ENCODE measurements at regions not wholly inside any gene's neighbourhood (a gene's known extent, or its start where the extent isn't known, plus 50 kb on each side); places are given as distances from the start of the nearest gene placed in this dataset.
"Not testable (repeated sequence)": the region's sequence is repeated elsewhere in the genome, so short reads cannot be mapped to it uniquely, and the experiment has no call there.

DNA sequence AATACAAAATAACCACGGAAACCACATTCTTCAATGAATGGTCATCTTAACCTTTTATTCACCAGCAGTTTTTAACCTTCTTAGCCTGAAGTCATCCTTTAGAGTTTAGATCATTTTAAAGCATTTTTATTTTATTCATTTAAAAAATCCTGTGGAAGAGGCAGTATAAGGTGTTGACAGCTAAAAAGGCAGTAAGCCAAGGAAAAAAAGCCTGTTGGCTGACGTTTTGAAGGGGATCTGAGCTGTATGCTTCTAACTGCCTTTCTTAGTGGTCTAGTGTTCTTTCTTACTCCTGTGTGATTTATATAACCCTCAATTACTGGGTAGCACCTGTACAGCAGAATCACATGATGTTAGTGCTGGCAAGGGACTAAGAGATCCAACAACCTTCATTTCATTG, 438.3 kb upstream of the SEL1L start:
- no peak for DNase-seq

DNA sequence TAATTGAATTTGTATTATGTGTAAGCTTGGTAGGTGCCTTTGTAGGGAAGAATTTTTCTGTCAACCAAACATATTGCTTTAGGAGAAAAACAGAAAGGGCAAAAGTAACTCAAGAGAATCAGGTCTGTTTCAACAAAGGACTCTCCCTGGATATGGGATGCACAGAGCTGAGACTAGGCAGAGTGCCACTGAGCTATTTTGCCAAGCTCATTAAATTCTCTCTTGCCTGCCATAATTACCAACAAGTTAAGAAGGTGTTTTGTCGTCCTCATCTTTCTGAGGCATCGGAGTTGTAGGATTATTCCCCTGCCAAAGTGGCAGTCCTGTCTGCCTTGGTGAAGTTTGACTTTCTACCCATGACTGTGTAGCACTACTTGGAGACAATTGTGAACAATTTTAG, 438.9 kb upstream of the SEL1L start:
- no peak for DNase-seq

DNA sequence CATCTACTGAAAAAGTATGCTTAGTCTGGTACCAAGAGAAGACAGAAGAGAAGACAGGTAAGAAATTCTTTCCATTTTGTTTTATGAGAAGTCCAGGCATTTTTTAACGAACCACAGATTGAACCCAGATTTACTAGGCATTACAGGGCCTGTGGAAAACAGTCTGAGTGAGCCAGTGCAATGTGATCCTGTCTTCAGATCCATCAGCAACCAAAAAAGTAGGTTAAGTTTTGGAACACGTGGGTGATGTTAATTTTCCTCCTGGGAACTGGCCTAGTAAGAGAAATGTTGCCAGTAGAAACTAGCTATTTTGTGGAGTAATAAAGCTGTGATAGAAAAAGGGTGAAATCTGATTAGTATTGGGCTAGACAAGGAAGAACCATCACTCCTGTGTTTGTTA, 440.9 kb upstream of the SEL1L start:
- DNase-seq, result no peak

- DNase-seq, result no peak
Observed at GRCh38 chr14:81980601-81981306, 447.1 kb upstream of the SEL1L start.

- no peak for DNase-seq
Observed at GRCh38 chr14:81981307-81981675, 447.6 kb upstream of the SEL1L start.

DNA sequence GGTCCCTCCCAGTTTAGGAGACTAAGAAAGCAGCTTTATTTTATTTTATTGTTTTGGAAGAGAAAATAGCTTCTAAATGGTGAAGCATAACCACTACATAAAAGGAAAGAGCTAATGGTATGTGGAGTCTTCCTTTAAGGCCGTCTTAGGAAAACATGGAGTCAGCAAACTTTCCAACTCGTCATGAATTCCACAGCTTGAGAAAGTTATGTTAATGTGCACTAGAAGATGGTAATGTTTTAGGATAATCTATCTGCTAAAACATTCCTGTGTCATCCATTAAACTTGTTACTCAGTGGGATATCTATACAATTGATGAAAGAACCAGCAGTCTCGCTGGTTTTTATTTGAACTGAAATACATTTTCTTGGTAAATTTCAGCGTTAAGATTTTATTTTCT, 448.4 kb upstream of the SEL1L start:
- no peak for DNase-seq

- DNase-seq, result no peak
Observed at GRCh38 chr14:81986005-81986404, 452.4 kb upstream of the SEL1L start.

DNA sequence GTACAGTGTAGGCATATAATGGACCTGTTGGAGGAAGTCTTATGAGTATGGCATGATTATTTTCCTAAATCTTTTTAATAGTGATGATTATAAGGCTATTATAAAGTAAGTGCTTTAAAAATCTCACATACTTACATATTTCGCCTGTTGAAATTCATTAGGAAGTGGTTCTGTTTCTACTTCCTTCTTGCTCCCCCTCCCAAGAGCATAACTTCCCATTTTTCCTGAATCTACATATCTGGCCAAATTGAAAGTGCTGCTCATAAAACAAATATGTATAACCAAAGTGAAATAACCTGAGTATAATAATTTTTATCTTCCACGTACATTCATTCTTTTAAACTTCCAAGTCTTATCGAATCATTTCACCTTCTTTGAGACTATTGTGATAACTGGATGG, 455.6 kb upstream of the SEL1L start:
- no peak for DNase-seq

GRCh38 chr14:81990312-81990761, 456.7 kb upstream of the SEL1L start:
- DNase-seq, result peak in 1 of 6 experiments; percentile 12

- DNase-seq, result no peak
Observed at GRCh38 chr14:81991998-81992397, 458.3 kb upstream of the SEL1L start.

DNA sequence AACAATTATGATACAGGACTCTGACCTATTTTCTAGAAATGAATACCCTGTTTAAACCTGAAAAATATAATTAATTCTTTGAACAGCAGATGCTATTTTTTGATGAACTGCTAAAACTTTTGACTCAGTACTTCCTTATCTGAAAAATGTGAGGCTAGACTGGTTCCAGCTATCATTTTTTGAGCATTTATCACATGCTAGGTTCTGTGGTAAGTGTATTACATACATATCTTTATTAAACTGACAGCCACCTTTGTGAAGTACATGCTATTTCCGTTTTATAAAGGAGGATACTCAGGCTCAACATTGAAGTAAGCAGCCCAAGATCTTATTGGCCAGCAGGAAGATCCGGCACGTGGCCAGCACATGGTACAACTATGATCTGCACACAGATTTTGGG, 459.8 kb upstream of the SEL1L start:
- DNase-seq, result no peak

- DNase-seq, result no peak
Observed at GRCh38 chr14:82003426-82003825, 469.8 kb upstream of the SEL1L start.

- no peak for DNase-seq
Observed at GRCh38 chr14:82009076-82009475, 475.4 kb upstream of the SEL1L start.

GRCh38 chr14:82009993-82010392, 476.3 kb upstream of the SEL1L start:
- DNase-seq, result no peak

GRCh38 chr14:82011460-82011859, 477.8 kb upstream of the SEL1L start:
- no peak for DNase-seq

DNA sequence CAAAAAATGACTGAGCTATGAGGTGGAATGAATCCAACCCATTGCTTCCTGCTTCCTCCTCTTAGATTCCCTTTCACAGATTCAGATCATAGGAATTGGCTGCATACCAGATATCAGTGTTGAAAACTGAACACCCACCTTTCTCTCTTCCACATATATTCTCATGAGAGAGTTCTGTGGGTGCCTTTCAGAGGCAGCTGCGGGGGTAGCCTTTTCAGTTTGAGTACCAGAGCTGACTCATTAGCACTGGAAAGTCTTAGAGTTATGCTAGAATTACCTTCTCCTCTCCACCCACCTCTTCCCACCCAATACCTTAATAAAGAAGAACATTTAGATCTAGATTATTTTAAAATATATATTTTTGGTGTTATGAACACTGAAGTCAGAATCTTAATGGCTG, 495.4 kb upstream of the SEL1L start:
- no peak for DNase-seq

DNA sequence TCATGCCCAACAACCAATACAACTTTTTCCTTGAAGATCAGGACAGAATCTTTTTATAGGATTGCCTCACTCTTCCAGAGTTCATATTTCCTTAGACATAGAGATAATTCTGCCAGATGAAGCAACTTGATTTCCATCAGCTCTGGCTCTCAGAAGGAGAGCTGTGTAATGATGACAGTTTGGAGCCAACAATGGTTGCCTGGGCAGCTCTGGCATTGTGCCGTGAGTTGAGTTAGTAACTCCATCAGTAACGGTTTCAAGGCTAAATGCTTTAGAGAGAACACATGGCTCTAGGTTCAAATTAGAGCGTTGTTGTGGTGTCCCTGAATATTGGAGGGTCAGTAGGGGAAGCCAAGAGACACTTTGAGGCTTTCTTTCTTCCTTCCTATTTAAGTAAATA, 501.7 kb upstream of the SEL1L start:
- DNase-seq, result no peak

DNA sequence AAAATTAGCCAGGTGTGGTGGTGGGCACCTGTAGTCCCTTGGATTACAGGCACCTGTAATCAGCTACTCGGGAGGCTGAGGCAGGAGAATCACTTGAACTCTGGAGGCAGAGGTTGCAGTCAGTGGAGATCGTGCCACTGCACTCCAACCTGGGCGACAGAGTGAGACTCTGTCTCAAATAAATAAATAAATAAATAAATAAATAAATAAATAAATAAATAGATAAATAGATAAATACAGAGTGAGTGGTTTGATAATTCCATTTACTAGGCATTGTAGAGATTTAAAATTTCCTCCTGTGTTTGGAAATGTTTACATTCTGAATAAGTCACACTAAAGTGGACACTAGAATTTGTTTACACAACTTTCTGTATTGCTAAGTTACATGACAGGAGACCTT, 504.4 kb upstream of the SEL1L start:
- not testable (repeated sequence) for DNase-seq

- no peak for DNase-seq
Observed at GRCh38 chr14:82045339-82045738, 511.7 kb upstream of the SEL1L start.

- DNase-seq, result no peak
Observed at GRCh38 chr14:82046512-82047226, 513.0 kb upstream of the SEL1L start.

DNA sequence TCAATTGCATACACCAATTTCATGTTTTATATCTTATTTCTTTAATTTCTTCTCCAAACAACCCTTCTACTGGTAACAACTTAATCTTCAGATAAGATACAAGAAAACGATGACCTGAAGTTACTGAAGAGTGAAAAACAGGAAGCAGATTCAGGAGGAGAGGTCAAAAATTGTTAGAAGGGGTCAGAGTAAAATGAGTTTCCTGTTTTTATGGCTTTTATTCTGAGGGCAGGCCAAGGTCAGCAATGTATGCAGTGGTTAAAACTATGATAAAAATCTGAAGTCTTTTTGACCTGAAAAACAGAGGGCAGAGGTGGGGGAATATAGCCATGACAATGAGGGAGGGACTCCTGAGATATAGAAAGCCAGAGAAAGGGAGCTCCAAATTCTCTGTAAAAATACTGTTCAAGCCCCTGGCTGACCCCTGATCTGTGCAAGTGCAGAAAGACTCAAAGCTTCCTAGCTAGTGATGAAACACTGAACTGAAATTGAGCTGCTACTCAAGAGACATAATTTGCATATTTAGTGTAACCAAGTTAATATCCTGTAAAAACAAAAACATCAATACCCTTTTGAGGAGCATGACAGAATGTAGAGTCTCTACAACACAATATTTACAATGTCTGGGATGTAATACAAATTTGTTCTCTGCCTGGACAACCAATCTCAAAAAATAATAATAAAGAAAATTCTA, 514.3 kb upstream of the SEL1L start:
- no peak for DNase-seq

DNA sequence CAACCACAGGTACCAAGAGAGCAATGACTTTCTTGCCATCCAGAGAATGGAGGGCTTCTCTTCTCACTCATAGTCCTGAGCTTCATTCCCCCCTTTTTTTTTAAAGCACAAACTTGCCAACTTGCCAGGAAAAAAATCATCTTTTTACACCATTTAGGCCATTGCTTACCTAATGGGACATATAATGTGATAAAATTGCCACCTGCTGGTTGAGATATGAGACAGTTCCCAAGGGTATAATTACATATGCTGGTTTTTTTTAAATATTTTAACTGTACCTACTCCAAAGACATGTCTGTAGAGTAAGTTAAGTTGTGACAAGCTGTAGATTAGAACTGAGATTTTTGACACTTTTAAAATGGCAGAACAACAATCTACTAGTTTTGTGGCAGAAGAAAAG, 519.1 kb upstream of the SEL1L start:
- no peak for DNase-seq

- DNase-seq, result no peak
Observed at GRCh38 chr14:82055515-82056115, 522.0 kb upstream of the SEL1L start.

DNA sequence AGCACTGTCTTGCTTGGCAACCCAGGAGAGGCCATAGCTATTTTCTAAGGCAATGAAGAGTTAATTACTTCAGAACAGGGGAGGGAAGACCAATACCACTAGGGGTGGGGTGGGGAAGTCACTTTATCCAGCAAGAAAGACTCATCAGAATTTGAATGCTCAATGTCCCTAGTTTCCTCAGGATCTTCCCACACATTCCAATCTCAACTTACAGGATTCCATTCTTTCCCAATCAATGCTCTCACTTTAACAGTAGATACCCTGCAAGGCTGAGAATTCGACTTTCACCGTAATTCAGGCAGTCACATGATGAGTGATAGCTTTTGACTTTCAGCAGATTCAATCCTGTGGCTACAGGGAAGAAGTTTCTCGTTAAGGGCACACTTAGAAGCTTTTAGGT, 526.6 kb upstream of the SEL1L start:
- no peak for DNase-seq
